Heart left ventricle (tissue), 13 donors: ENCODE measurements at regions not wholly inside any gene's neighbourhood (a gene's known extent, or its start where the extent isn't known, plus 50 kb on each side); places are given as distances from the start of the nearest gene placed in this dataset.

Source experiments
- CTCF ChIP-seq, 12 donors: fragments of 200-600 bp; sonication (generic) in 4 of 12; IDR thresholded peaks; one replicate each; pipeline versions ENCODE4 v1.5.0 to v1.8.0; 2018 to 2022; ENCODE audit warnings: antibody characterized with exemption in 12 of 12, mild to moderate bottlenecking in 5 of 12
- POLR2A ChIP-seq, 2 donors: fragments of 450-650 bp; IDR thresholded peaks; one replicate each; pipeline ENCODE4 v1.6.1; 2017; ENCODE audit warnings: antibody characterized with exemption in 2 of 2, mild to moderate bottlenecking in 2 of 2, moderate library complexity in 2 of 2
- donor health status: ischemic (EF 13 %, LVEDD 7.1; RV severe dilation, severe dysfunction).
- donor health status: DM: no; HTN: yes; CAD: no.
- donor health status: DM: no; HTN: no; CAD: no.
- donor health status: ischemic (EF 25% LVEDD 6.9; RV normal size, moderate dysfunction).
- donor health status: ischemic (EF 25% LVEDD 5.7; RV mildly dilated, moderate dysfunction).
- donor health status: ischemic (EF 35%, LVEDD 5.7; RV mildly dilated, moderate dysfunction).
- donor health status: nonischemic (EF 11% LVEDD 7.7; RV severe dilation, severe dysfunction).
- donor health status: DM: yes; HTN: yes; CAD: no.
- donor health status: PGD.
- donor health status: ischemic (EF 29% LVEDD 5.4; RV normal size, mild dysfunction).
- donor health status: nonischemic (EF 23%, LVEDD 6.1; RV moderate dilation, normal function).

GRCh38 chr13:31870511-31870910 lies 131.2 kb downstream of the RXFP2 start:
- TF ChIP-seq CTCF (IDR thresholded peaks at IDR 0.05) (no peak), POLR2A (IDR thresholded peaks at IDR 0.05) (no peak)
